ENCODE measurements at regions not wholly inside any gene's neighbourhood (a gene's known extent, or its start where the extent isn't known, plus 50 kb on each side); places are given as distances from the start of the nearest gene placed in this dataset.

DNA sequence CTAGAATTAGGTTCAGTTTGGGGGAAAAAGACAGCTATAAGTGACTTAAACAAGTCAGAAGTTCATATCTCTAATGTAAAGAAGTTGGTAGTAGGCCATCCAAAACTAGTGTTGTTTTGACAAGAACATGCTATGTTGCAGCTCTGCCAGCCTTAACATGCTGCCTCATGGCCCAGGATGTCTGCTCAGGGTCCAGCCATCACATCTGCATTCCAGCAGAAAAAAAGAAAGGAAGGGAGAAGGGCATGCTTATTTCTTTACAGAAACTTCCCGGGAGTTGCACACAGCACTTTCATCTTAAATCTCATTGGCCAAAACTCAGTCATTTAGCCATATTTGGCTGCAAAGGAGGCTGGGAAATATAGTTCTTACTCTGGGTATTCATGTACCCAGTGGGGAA lies 400.4 kb upstream of the PODXL start:
- TF ChIP-seq, protein P1, sequence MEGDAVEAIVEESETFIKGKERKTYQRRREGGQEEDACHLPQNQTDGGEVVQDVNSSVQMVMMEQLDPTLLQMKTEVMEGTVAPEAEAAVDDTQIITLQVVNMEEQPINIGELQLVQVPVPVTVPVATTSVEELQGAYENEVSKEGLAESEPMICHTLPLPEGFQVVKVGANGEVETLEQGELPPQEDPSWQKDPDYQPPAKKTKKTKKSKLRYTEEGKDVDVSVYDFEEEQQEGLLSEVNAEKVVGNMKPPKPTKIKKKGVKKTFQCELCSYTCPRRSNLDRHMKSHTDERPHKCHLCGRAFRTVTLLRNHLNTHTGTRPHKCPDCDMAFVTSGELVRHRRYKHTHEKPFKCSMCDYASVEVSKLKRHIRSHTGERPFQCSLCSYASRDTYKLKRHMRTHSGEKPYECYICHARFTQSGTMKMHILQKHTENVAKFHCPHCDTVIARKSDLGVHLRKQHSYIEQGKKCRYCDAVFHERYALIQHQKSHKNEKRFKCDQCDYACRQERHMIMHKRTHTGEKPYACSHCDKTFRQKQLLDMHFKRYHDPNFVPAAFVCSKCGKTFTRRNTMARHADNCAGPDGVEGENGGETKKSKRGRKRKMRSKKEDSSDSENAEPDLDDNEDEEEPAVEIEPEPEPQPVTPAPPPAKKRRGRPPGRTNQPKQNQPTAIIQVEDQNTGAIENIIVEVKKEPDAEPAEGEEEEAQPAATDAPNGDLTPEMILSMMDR (conservative IDR thresholded peaks at IDR 0.05): no peak
- no peak for TF ChIP-seq EZH2 (IDR thresholded peaks at IDR 0.05; ENCODE audit: low read depth)
